ENCODE measurements at regions not wholly inside any gene's neighbourhood (a gene's known extent, or its start where the extent isn't known, plus 50 kb on each side); places are given as distances from the start of the nearest gene placed in this dataset.
A peak's percentile ranks its signal among the peaks of the same experiment; 100 is the strongest.
"Not testable (repeated sequence)": the region's sequence is repeated elsewhere in the genome, so short reads cannot be mapped to it uniquely, and the experiment has no call there.

GRCh38 chr9:90502134-90502533 lies 140.5 kb downstream of the DIRAS2 start:
- DNase-seq: no peak

GRCh38 chr9:90504486-90504885 lies 138.1 kb downstream of the DIRAS2 start:
- DNase-seq: no peak

- DNase-seq: no peak
Observed at GRCh38 chr9:90505695-90506094, 136.9 kb downstream of the DIRAS2 start.

GRCh38 chr9:90506402-90506801 lies 136.2 kb downstream of the DIRAS2 start:
- not testable (repeated sequence) for DNase-seq

GRCh38 chr9:90507621-90508020 lies 135.0 kb downstream of the DIRAS2 start:
- no peak for DNase-seq

- DNase-seq: no peak
Observed at GRCh38 chr9:90508940-90509339, 133.7 kb downstream of the DIRAS2 start.

- no peak for DNase-seq
Observed at GRCh38 chr9:90511711-90512110, 130.9 kb downstream of the DIRAS2 start.

- DNase-seq: no peak
Observed at GRCh38 chr9:90514877-90515276, 127.7 kb downstream of the DIRAS2 start.

- no peak for DNase-seq
Observed at GRCh38 chr9:90515510-90515909, 127.1 kb downstream of the DIRAS2 start.

GRCh38 chr9:90517103-90517502 lies 125.5 kb downstream of the DIRAS2 start:
- no peak for DNase-seq

- DNase-seq: no peak
Observed at GRCh38 chr9:90521811-90522570, 120.6 kb downstream of the DIRAS2 start.

- DNase-seq: no peak
Observed at GRCh38 chr9:90523958-90524357, 118.7 kb downstream of the DIRAS2 start.

GRCh38 chr9:90526386-90526785 lies 116.2 kb downstream of the DIRAS2 start:
- no peak for DNase-seq

- not testable (repeated sequence) for DNase-seq
Observed at GRCh38 chr9:90536094-90536493, 106.5 kb downstream of the DIRAS2 start.

GRCh38 chr9:90538566-90538965 lies 104.1 kb downstream of the DIRAS2 start:
- no peak for DNase-seq

GRCh38 chr9:90539286-90539685 lies 103.3 kb downstream of the DIRAS2 start:
- no peak for DNase-seq

GRCh38 chr9:90540734-90541133 lies 101.9 kb downstream of the DIRAS2 start:
- DNase-seq: no peak

- DNase-seq: no peak
Observed at GRCh38 chr9:90544488-90544887, 98.1 kb downstream of the DIRAS2 start.

GRCh38 chr9:90546200-90546599 lies 96.4 kb downstream of the DIRAS2 start:
- peak in 15 of 51 donors; percentile 0 to 30 (median 7) for DNase-seq

GRCh38 chr9:90547896-90548295 lies 94.7 kb downstream of the DIRAS2 start:
- no peak for DNase-seq

GRCh38 chr9:90552317-90552716 lies 90.3 kb downstream of the DIRAS2 start:
- no peak for DNase-seq

- no peak for DNase-seq
Observed at GRCh38 chr9:90555351-90556057, 87.1 kb downstream of the DIRAS2 start.

All from hypothalamus (tissue), 51 donors.